B cell (primary cell): ENCODE measurements at regions not wholly inside any gene's neighbourhood (a gene's known extent, or its start where the extent isn't known, plus 50 kb on each side); places are given as distances from the start of the nearest gene placed in this dataset.
"Not testable (repeated sequence)": the region's sequence is repeated elsewhere in the genome, so short reads cannot be mapped to it uniquely, and the experiment has no call there.

Experiments
- ATAC-seq: fragments of 200-7000 bp; cut with Tn5 transposase; one replicate; pipeline ENCODE4 v1.10.0; 2021; ENCODE audit warnings: low read depth, mild to moderate bottlenecking, moderate number of reproducible peaks, moderate library complexity
- CTCF ChIA-PET: fragments of 350-600 bp; sonication (Branson Sonifier 250); formaldehyde crosslinking; loops from one replicate; lab custom pipeline; 2021; ENCODE audit warnings: antibody characterized with exemption, inconsistent platforms; lab: Charles Lee
- POLR2A ChIA-PET: fragments of 350-600 bp; sonication (Branson Sonifier 250); formaldehyde crosslinking; loops from one replicate; lab custom pipeline; 2021; ENCODE audit warnings: antibody characterized with exemption; lab: Charles Lee
- DNase-seq: peaks from one replicate; pipeline ENCODE4 v3.0.0; 2013
- H2AFZ ChIP-seq: 2 replicates; pipeline ENCODE4 v1.6.1; 2012; ENCODE audit warnings: mild to moderate bottlenecking, low read depth, low read length; ENCODE audit not compliant: insufficient read depth, poor library complexity, severe bottlenecking
- H3K27ac ChIP-seq, 2 donors: 1 replicate in 1 of 2; 2 replicates in 1 of 2; pipeline ENCODE4 v1.5.1; 2012 to 2013; ENCODE audit warnings: low read length in 2 of 2, mild to moderate bottlenecking in 2 of 2, moderate library complexity in 1 of 2
- H3K27me3 ChIP-seq, 4 experiments: fragments of 200-600 bp in 1 of 4; sonication (generic) in 1 of 4; replicated peaks in 1 of 4; 1 replicate in 2 of 4; 2 replicates in 2 of 4; pipeline versions ENCODE4 v1.6.1 to v1.7.0; 2013 to 2016; ENCODE audit warnings: low read length in 3 of 4, mild to moderate bottlenecking in 2 of 4, mixed read lengths in 1 of 4, moderate library complexity in 1 of 4; ENCODE audit not compliant: insufficient read depth in 4 of 4, control insufficient read depth in 3 of 4; ENCODE audit errors: control extremely low read depth in 1 of 4
- H3K36me3 ChIP-seq, 2 experiments: replicated peaks in 1 of 2; 1 replicate in 1 of 2; 2 replicates in 1 of 2; pipeline versions ENCODE4 v1.6.1 to v1.7.1; 2013; ENCODE audit warnings: low read length in 1 of 2; ENCODE audit not compliant: insufficient read depth in 2 of 2, control insufficient read depth in 1 of 2; ENCODE audit errors: control extremely low read depth in 1 of 2, extremely low read depth in 1 of 2
- H3K4me1 ChIP-seq, 2 donors: fragments of 200-600 bp in 1 of 2; sonication (generic) in 1 of 2; 1 replicate in 1 of 2; 2 replicates in 1 of 2; pipeline versions ENCODE4 v1.5.1 to v1.6.1; 2013 to 2017; ENCODE audit warnings: low read length in 2 of 2; ENCODE audit not compliant: control insufficient read depth in 2 of 2, insufficient read depth in 2 of 2
- H3K4me2 ChIP-seq: replicated peaks from 2 replicates; pipeline ENCODE3; 2012; ENCODE audit warnings: mild to moderate bottlenecking, low read depth, low read length; ENCODE audit not compliant: poor library complexity, severe bottlenecking
- H3K4me3 ChIP-seq, 5 experiments: fragments of 200-600 bp in 1 of 5; sonication (generic) in 1 of 5; 1 replicate in 3 of 5; 2 replicates in 2 of 5; pipeline versions ENCODE4 v1.5.1 to v1.7.0; 2011 to 2016; ENCODE audit warnings: low read length in 4 of 5, mild to moderate bottlenecking in 4 of 5, low read depth in 2 of 5, control low read depth in 1 of 5, moderate library complexity in 1 of 5; ENCODE audit not compliant: insufficient read depth in 1 of 5; ENCODE audit errors: control extremely low read depth in 1 of 5, extremely low read depth in 1 of 5
- H3K79me2 ChIP-seq: fragments of 200-600 bp; sonication (generic); one replicate; pipeline ENCODE4 v1.6.0; 2016; ENCODE audit warnings: low read length; ENCODE audit not compliant: control insufficient read depth, insufficient read depth
- H3K9ac ChIP-seq: fragments of 200-600 bp; sonication (generic); 2 replicates; pipeline ENCODE4 v1.6.1; 2017; ENCODE audit warnings: mild to moderate bottlenecking, low read length, moderate library complexity
- H3K9me3 ChIP-seq, 3 donors: one replicate each; pipeline versions ENCODE4 v1.6.1 to v1.7.1; 2013; ENCODE audit warnings: low read length in 2 of 3; ENCODE audit not compliant: control insufficient read depth in 2 of 3, insufficient read depth in 1 of 3; ENCODE audit errors: control extremely low read depth in 1 of 3
- H4K20me1 ChIP-seq: 2 replicates; pipeline ENCODE4 v1.6.0; 2012; ENCODE audit warnings: mild to moderate bottlenecking, low read length; ENCODE audit not compliant: insufficient read depth, control insufficient read depth, poor library complexity, severe bottlenecking
- H3K27ac Mint-ChIP-seq: one replicate; pipeline ENCODE4 v1.8.0; 2021; ENCODE audit warnings: mixed read lengths
- H3K27me3 Mint-ChIP-seq: one replicate; pipeline ENCODE4 v1.8.0; 2021; ENCODE audit warnings: mixed read lengths
- H3K4me1 Mint-ChIP-seq: one replicate; pipeline ENCODE4 v1.8.0; 2021; ENCODE audit warnings: mixed read lengths
- H3K4me3 Mint-ChIP-seq: one replicate; pipeline ENCODE4 v1.8.0; 2021; ENCODE audit warnings: mixed read lengths
- H3K9me3 Mint-ChIP-seq: one replicate; pipeline ENCODE4 v1.8.0; 2022; ENCODE audit warnings: mixed read lengths; ENCODE audit not compliant: insufficient read depth
- CTCF ChIP-seq: fragments of 200-600 bp; IDR thresholded peaks from one replicate; pipeline ENCODE4 v1.8.0; 2022; ENCODE audit warnings: antibody characterized with exemption, mild to moderate bottlenecking
- EZH2 ChIP-seq: IDR thresholded peaks from 2 replicates; pipeline ENCODE4 v1.6.1; 2012; ENCODE audit warnings: borderline replicate concordance, low read depth, mild to moderate bottlenecking, moderate library complexity, low read length; ENCODE audit not compliant: insufficient read depth, poor library complexity, severe bottlenecking
- WGBS: methylation state at CpG from one replicate; pipeline ENCODE4 v1.1.5; 2013; ENCODE audit warnings: missing lambda C conversion rate; ENCODE audit not compliant: insufficient coverage; 5-methylcytosine and 5-hydroxymethylcytosine counted together
- intact Hi-C: fragments of 100-400 bp; cut with micrococcal nuclease; formaldehyde crosslinking; loops from one replicate; pipeline ENCODE4 v1.10.0; 2022

- no peaks in the 10 kb centered on the region for H3K27me3 Mint-ChIP-seq
- no peak overlapping the region for H3K27ac ChIP-seq
- H3K79me2 ChIP-seq, result no peaks in the 10 kb centered on the region
- peaks cover 7% of the 10 kb centered on the region for H3K9me3 Mint-ChIP-seq
- H3K9ac ChIP-seq, result no peak overlapping the region
- POLR2A ChIA-PET, result no interaction called here
- H2AFZ ChIP-seq, result no peak overlapping the region
- DNase-seq (no peak), ATAC-seq (no peak)
- no peaks in the 10 kb centered on the region for H4K20me1 ChIP-seq
- no peak overlapping the region for H3K4me3 Mint-ChIP-seq
- H3K4me2 ChIP-seq, result no peak overlapping the region
- TF ChIP-seq EZH2, result no peak
- TF ChIP-seq CTCF, result no peak
- CTCF ChIA-PET, result no interaction called here
- H3K27ac Mint-ChIP-seq, result no peak overlapping the region
- H3K4me1 ChIP-seq, result no peaks in the 10 kb centered on the region
- no CpG with 5 or more reads among the region's 2 CpGs for whole genome bisulfite sequencing
- H3K4me3 ChIP-seq, result no peak overlapping the region
- H3K4me1 Mint-ChIP-seq, result no peaks in the 10 kb centered on the region
- H3K27me3 ChIP-seq, result no peaks in the 10 kb centered on the region
- H3K36me3 ChIP-seq, result no peaks in the 10 kb centered on the region
- no peaks in the 10 kb centered on the region for H3K9me3 ChIP-seq
- intact Hi-C loops, result no loop called here
Measured at GRCh38 chr4:66728280-66728679, 817.0 kb downstream of the CENPC start.

- H3K4me1 ChIP-seq, ATAC-seq, H3K4me3 ChIP-seq, H3K9ac ChIP-seq, H3K4me3 Mint-ChIP-seq, H3K27ac ChIP-seq, intact Hi-C loops, DNase-seq, H3K36me3 ChIP-seq, H3K27me3 Mint-ChIP-seq, H3K9me3 Mint-ChIP-seq, H4K20me1 ChIP-seq, H2AFZ ChIP-seq, POLR2A ChIA-PET, H3K27ac Mint-ChIP-seq, CTCF ChIA-PET, H3K4me2 ChIP-seq, H3K79me2 ChIP-seq, H3K4me1 Mint-ChIP-seq, H3K27me3 ChIP-seq: not testable (repeated sequence)
- 94% methylated on average over 26 of the region's 30 CpGs for WGBS
- peaks cover 0 to 18% (median 0%) of the 10 kb centered on the region in 3 donors for H3K9me3 ChIP-seq
Measured at GRCh38 chr4:66712301-66712921, 832.9 kb downstream of the CENPC start.
